Testis (tissue), 2 donors: ENCODE measurements at regions not wholly inside any gene's neighbourhood (a gene's known extent, or its start where the extent isn't known, plus 50 kb on each side); places are given as distances from the start of the nearest gene placed in this dataset.

Experiments
- DNase-seq: peaks from one replicate; pipeline ENCODE4 v3.0.0-alpha.2; 2019
- H3K27ac ChIP-seq, 2 donors: fragments of 200-600 bp; sonication (generic); one replicate each; pipeline ENCODE4 v1.5.1; 2019
- H3K27me3 ChIP-seq: fragments of 200-600 bp; sonication (generic); one replicate; pipeline ENCODE4 v1.5.1; 2019
- H3K36me3 ChIP-seq: fragments of 200-600 bp; sonication (generic); one replicate; pipeline ENCODE4 v1.5.1; 2017; ENCODE audit warnings: low read depth; ENCODE audit errors: missing control alignments
- H3K4me1 ChIP-seq: fragments of 200-600 bp; sonication (generic); one replicate; pipeline ENCODE4 v1.5.1; 2019
- H3K4me3 ChIP-seq, 2 donors: fragments of 200-600 bp; sonication (generic); one replicate each; pipeline ENCODE4 v1.5.1; 2017 to 2019
- H3K9me3 ChIP-seq: fragments of 200-600 bp; sonication (generic); one replicate; pipeline ENCODE4 v1.5.1; 2017
- POLR2A ChIP-seq: fragments of 450-650 bp; IDR thresholded peaks from one replicate; pipeline ENCODE4 v1.6.1; 2017; ENCODE audit warnings: antibody characterized with exemption, mild to moderate bottlenecking, moderate library complexity
- WGBS, 2 donors: methylation state at CpG; one replicate each; pipeline ENCODE4 v1.1.5; 2018; 5-methylcytosine and 5-hydroxymethylcytosine counted together
- intact Hi-C: fragments of 100-400 bp; cut with DNase I; formaldehyde crosslinking; loops from one replicate; pipeline ENCODE4 v1.15.1; 2023; ENCODE audit warnings: low total_unique reads
- TF ChIP-seq, protein P1 (sequence below), 3 experiments: fragments of 450-650 bp in 2 of 3; fragments of 200-600 bp in 1 of 3; sonication (generic) in 1 of 3; IDR thresholded peaks; one replicate each; pipeline ENCODE4 v1.5.1; 2016 to 2019; ENCODE audit warnings: antibody characterized with exemption in 3 of 3, mild to moderate bottlenecking in 2 of 3, moderate library complexity in 1 of 3

DNA sequence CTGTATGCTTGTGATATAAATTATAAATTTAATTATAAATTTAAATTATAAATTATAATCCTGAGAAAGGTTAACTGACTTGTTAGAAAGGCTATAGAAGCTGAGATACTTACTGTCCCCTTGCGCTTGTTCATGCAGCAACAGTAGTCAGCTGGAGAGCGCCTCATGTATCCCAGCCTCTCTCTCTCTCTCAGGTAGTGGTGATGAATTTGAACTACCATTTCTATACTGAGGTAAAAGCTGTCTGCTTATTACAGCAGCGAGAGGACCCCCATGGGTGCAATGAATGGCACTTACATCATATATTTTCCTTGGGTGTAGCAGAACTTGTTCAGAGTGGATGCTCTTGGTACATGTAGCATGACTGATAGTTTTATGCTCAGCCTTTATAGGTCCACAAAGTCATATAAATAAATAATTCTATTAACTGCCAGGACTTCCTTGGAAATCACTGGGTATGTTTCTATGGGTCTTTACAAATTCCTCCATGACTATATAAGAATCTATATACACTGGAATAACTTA is 1308.7 kb downstream of the REEP3 start:
- WGBS, 2 donors = 91 to 94% methylated on average over 3 of the region's 3 CpGs
- TF ChIP-seq POLR2A = no peak
- TF ChIP-seq, protein P1, sequence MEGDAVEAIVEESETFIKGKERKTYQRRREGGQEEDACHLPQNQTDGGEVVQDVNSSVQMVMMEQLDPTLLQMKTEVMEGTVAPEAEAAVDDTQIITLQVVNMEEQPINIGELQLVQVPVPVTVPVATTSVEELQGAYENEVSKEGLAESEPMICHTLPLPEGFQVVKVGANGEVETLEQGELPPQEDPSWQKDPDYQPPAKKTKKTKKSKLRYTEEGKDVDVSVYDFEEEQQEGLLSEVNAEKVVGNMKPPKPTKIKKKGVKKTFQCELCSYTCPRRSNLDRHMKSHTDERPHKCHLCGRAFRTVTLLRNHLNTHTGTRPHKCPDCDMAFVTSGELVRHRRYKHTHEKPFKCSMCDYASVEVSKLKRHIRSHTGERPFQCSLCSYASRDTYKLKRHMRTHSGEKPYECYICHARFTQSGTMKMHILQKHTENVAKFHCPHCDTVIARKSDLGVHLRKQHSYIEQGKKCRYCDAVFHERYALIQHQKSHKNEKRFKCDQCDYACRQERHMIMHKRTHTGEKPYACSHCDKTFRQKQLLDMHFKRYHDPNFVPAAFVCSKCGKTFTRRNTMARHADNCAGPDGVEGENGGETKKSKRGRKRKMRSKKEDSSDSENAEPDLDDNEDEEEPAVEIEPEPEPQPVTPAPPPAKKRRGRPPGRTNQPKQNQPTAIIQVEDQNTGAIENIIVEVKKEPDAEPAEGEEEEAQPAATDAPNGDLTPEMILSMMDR (IDR thresholded peaks at IDR 0.05) = no peak

DNA sequence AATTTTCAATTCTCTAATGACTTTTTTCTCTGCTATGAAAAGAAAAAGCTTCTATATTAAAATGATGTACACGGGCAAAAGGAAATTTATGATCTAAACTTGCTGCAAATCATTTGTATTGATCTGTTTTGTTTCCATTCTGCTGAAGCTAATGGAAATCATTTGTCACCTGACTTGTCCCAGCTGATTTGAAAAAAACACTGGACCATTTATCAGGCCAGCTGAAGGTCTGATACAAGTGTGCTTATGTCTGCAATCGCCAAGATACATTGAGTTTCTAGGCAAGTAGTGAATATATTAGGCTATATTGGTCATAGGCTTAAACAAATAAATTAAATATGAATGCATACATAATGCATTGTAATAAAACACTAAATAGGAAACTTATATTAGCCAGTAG is 1309.7 kb downstream of the REEP3 start:
- no peaks in the 10 kb centered on the region for H3K36me3 ChIP-seq
- H3K27ac ChIP-seq = no peak overlapping the region
- WGBS, 2 donors = 80 to 83% methylated on average over 2 of the region's 2 CpGs
- no peaks in the 10 kb centered on the region for H3K9me3 ChIP-seq
- DNase-seq = no peak
- TF ChIP-seq, protein P1 (IDR thresholded peaks at IDR 0.05) = no peak
- TF ChIP-seq POLR2A = no peak
- no peak overlapping the region for H3K4me3 ChIP-seq
- no peaks in the 10 kb centered on the region for H3K4me1 ChIP-seq
- intact Hi-C loops = no loop called here
- no peaks in the 10 kb centered on the region for H3K27me3 ChIP-seq

More for the DNA sequence above, 1308.7 kb downstream of the REEP3 start:
- Histone ChIP-seq H3K4me1 (no peaks in the 10 kb centered on the region), H3K9me3 (no peaks in the 10 kb centered on the region), H3K4me3 (no peak overlapping the region), H3K27me3 (no peaks in the 10 kb centered on the region), H3K36me3 (no peaks in the 10 kb centered on the region), H3K27ac (no peak overlapping the region)
- intact Hi-C loops = no loop called here
- no peak for DNase-seq

- no peak for DNase-seq
- 65 to 73% methylated on average over 12 of the region's 12 CpGs for WGBS, 2 donors
Measured at GRCh38 chr10:64840341-64840740, 1319.1 kb downstream of the REEP3 start.

GRCh38 chr10:64846700-64847099 is 1325.5 kb downstream of the REEP3 start:
- TF ChIP-seq POLR2A = no peak
- TF ChIP-seq, protein P1 (IDR thresholded peaks at IDR 0.05) = no peak
- WGBS, 2 donors = 79 to 80% methylated on average over 2 of the region's 2 CpGs

More at GRCh38 chr10:64840341-64840740, 1319.1 kb downstream of the REEP3 start:
- Histone ChIP-seq H3K4me3 (no peak overlapping the region), H3K36me3 (no peaks in the 10 kb centered on the region), H3K9me3 (no peaks in the 10 kb centered on the region), H3K27ac (no peak overlapping the region), H3K27me3 (no peaks in the 10 kb centered on the region), H3K4me1 (no peaks in the 10 kb centered on the region)
- TF ChIP-seq POLR2A = no peak
- TF ChIP-seq, protein P1 (IDR thresholded peaks at IDR 0.05) = no peak
- intact Hi-C loops = no loop called here

GRCh38 chr10:64855941-64856340 is 1334.7 kb downstream of the REEP3 start:
- 60 to 65% methylated on average over 2 of the region's 2 CpGs for WGBS, 2 donors
- intact Hi-C loops = no loop called here
- H3K27ac ChIP-seq = no peak overlapping the region
- no peaks in the 10 kb centered on the region for H3K36me3 ChIP-seq
- TF ChIP-seq POLR2A = no peak
- TF ChIP-seq, protein P1 (IDR thresholded peaks at IDR 0.05) = no peak
- H3K27me3 ChIP-seq = no peaks in the 10 kb centered on the region
- DNase-seq = no peak
- H3K9me3 ChIP-seq = no peaks in the 10 kb centered on the region
- H3K4me3 ChIP-seq = no peak overlapping the region
- H3K4me1 ChIP-seq = no peaks in the 10 kb centered on the region

More at GRCh38 chr10:64846700-64847099, 1325.5 kb downstream of the REEP3 start:
- no peak overlapping the region for H3K27ac ChIP-seq
- DNase-seq = no peak
- H3K27me3 ChIP-seq = no peaks in the 10 kb centered on the region
- no peak overlapping the region for H3K4me3 ChIP-seq
- intact Hi-C loops = no loop called here
- H3K4me1 ChIP-seq = no peaks in the 10 kb centered on the region
- H3K9me3 ChIP-seq = no peaks in the 10 kb centered on the region
- H3K36me3 ChIP-seq = no peaks in the 10 kb centered on the region
